ENCODE measurements at regions not wholly inside any gene's neighbourhood (a gene's known extent, or its start where the extent isn't known, plus 50 kb on each side); places are given as distances from the start of the nearest gene placed in this dataset.

- H3K9ac ChIP-seq (ENCODE audit: low read depth in 1 of 2, low read length in 2 of 2), result no peak overlapping the region
- H3K36me3 ChIP-seq (ENCODE audit: control insufficient read depth in 4 of 4, insufficient read depth in 3 of 4, low read depth in 1 of 4, low read length in 3 of 4), result no peaks in the 10 kb centered on the region
- no peaks in the 10 kb centered on the region for H3K4me1 ChIP-seq (ENCODE audit: control insufficient read depth in 4 of 4, insufficient read depth in 4 of 4, low read length in 3 of 4)
- no peak overlapping the region for H3K27ac ChIP-seq (ENCODE audit: low read depth in 1 of 2, low read length in 2 of 2)
- no peak for DNase-seq (ENCODE audit: low spot score)
- no peak overlapping the region for H3K4me3 ChIP-seq (ENCODE audit: low read depth in 1 of 3, low read length in 3 of 3)
- H3K27me3 ChIP-seq (ENCODE audit: control insufficient read depth in 4 of 4, insufficient read depth in 4 of 4, low read length in 3 of 4), result no peaks in the 10 kb centered on the region
- no peak for TF ChIP-seq TAF1 (conservative IDR thresholded peaks at IDR 0.05)
- TF ChIP-seq ATF3 (IDR thresholded peaks at IDR 0.05), result no peak
- TF ChIP-seq JUND (IDR thresholded peaks at IDR 0.05), result no peak
- no peak for TF ChIP-seq RXRA (IDR thresholded peaks at IDR 0.05)
- TF ChIP-seq FOXA1 (IDR thresholded peaks at IDR 0.05), result no peak
- TF ChIP-seq NR2F2 (IDR thresholded peaks at IDR 0.05), result no peak
- TF ChIP-seq GABPA (IDR thresholded peaks at IDR 0.05 in 1 of 2, conservative IDR thresholded peaks at IDR 0.05 in 1 of 2), result no peak
- no peak for TF ChIP-seq MAX (IDR thresholded peaks at IDR 0.05)
- TF ChIP-seq FOXA2 (IDR thresholded peaks at IDR 0.05), result no peak
- no peak for TF ChIP-seq EGR1 (IDR thresholded peaks at IDR 0.05; ENCODE audit: low read depth in 2 of 2)
- no peak for TF ChIP-seq CTCF (IDR thresholded peaks at IDR 0.05; ENCODE audit: low read depth, low read length, missing input control)
- TF ChIP-seq RAD21 (IDR thresholded peaks at IDR 0.05), result no peak
- H3K9me3 ChIP-seq (ENCODE audit: control insufficient read depth in 4 of 4, low read length in 3 of 4), result no peaks in the 10 kb centered on the region
- 73% methylated on average over 1 of the region's 1 CpG for WGBS
Observed at GRCh38 chr20:12256806-12257205, 339.1 kb downstream of the BTBD3 start.

GRCh38 chr20:12262747-12263146 lies 345.1 kb downstream of the BTBD3 start:
- no peaks in the 10 kb centered on the region for H3K27me3 ChIP-seq (ENCODE audit: control insufficient read depth in 4 of 4, insufficient read depth in 4 of 4, low read length in 3 of 4)
- no peak overlapping the region for H3K4me3 ChIP-seq (ENCODE audit: low read depth in 1 of 3, low read length in 3 of 3)
- no peaks in the 10 kb centered on the region for H3K4me1 ChIP-seq (ENCODE audit: control insufficient read depth in 4 of 4, insufficient read depth in 4 of 4, low read length in 3 of 4)
- H3K27ac ChIP-seq (ENCODE audit: low read depth in 1 of 2, low read length in 2 of 2), result no peak overlapping the region
- TF ChIP-seq CTCF (IDR thresholded peaks at IDR 0.05; ENCODE audit: low read depth, low read length, missing input control) (no peak), EGR1 (IDR thresholded peaks at IDR 0.05; ENCODE audit: low read depth in 2 of 2) (no peak), HNF4G (IDR thresholded peaks at IDR 0.05) (no peak)
- no peak overlapping the region for H3K9ac ChIP-seq (ENCODE audit: low read depth in 1 of 2, low read length in 2 of 2)
- H3K36me3 ChIP-seq (ENCODE audit: control insufficient read depth in 4 of 4, insufficient read depth in 3 of 4, low read depth in 1 of 4, low read length in 3 of 4), result no peaks in the 10 kb centered on the region
- WGBS, result 63% methylated on average over 10 of the region's 10 CpGs
- no peaks in the 10 kb centered on the region for H3K9me3 ChIP-seq (ENCODE audit: control insufficient read depth in 4 of 4, low read length in 3 of 4)
- DNase-seq (ENCODE audit: low spot score), result no peak

- TF ChIP-seq EGR1 (IDR thresholded peaks at IDR 0.05; ENCODE audit: low read depth in 2 of 2) (no peak), SP1 (IDR thresholded peaks at IDR 0.05) (no peak), RAD21 (IDR thresholded peaks at IDR 0.05) (no peak), GABPA (IDR thresholded peaks at IDR 0.05 in 1 of 2, conservative IDR thresholded peaks at IDR 0.05 in 1 of 2) (no peak), YY1 (IDR thresholded peaks at IDR 0.05) (no peak)
- H3K36me3 ChIP-seq (ENCODE audit: control insufficient read depth in 4 of 4, insufficient read depth in 3 of 4, low read depth in 1 of 4, low read length in 3 of 4), result no peaks in the 10 kb centered on the region
- H3K27ac ChIP-seq (ENCODE audit: low read depth in 1 of 2, low read length in 2 of 2), result no peak overlapping the region
- no peak overlapping the region for H3K4me3 ChIP-seq (ENCODE audit: low read depth in 1 of 3, low read length in 3 of 3)
- no peaks in the 10 kb centered on the region for H3K9me3 ChIP-seq (ENCODE audit: control insufficient read depth in 4 of 4, low read length in 3 of 4)
- no peaks in the 10 kb centered on the region for H3K27me3 ChIP-seq (ENCODE audit: control insufficient read depth in 4 of 4, insufficient read depth in 4 of 4, low read length in 3 of 4)
- H3K4me1 ChIP-seq (ENCODE audit: control insufficient read depth in 4 of 4, insufficient read depth in 4 of 4, low read length in 3 of 4), result no peaks in the 10 kb centered on the region
- WGBS, result 75% methylated on average over 7 of the region's 7 CpGs
- no peak for DNase-seq (ENCODE audit: low spot score)
- H3K9ac ChIP-seq (ENCODE audit: low read depth in 1 of 2, low read length in 2 of 2), result no peak overlapping the region
Observed at GRCh38 chr20:12264711-12265110, 347.0 kb downstream of the BTBD3 start.
